H9 (cell line): ENCODE measurements at regions not wholly inside any gene's neighbourhood (a gene's known extent, or its start where the extent isn't known, plus 50 kb on each side); places are given as distances from the start of the nearest gene placed in this dataset.

Source experiments
- DNase-seq: peaks from one replicate; pipeline ENCODE4 v3.0.0-alpha.2; 2017
- H2AFZ ChIP-seq: one replicate; pipeline ENCODE4 v1.6.1; 2013; ENCODE audit warnings: mild to moderate bottlenecking, low read length, control low read depth, moderate library complexity
- H2AK5ac ChIP-seq: 2 replicates; pipeline ENCODE4 v1.6.1; 2013; ENCODE audit warnings: low read length, control low read depth, mixed read lengths; ENCODE audit not compliant: insufficient read length
- H2BK120ac ChIP-seq: one replicate; pipeline ENCODE4 v1.6.1; 2013; ENCODE audit warnings: low read depth, mild to moderate bottlenecking, low read length, control low read depth, inconsistent platforms; ENCODE audit not compliant: poor library complexity, severe bottlenecking
- H2BK12ac ChIP-seq: 2 replicates; pipeline ENCODE4 v1.6.1; 2013; ENCODE audit warnings: low read length, control low read depth, mixed read lengths, low read depth; ENCODE audit not compliant: insufficient read length
- H2BK15ac ChIP-seq: 2 replicates; pipeline ENCODE4 v1.6.1; 2013; ENCODE audit warnings: low read depth, low read length, control low read depth
- H2BK20ac ChIP-seq: one replicate; pipeline ENCODE4 v1.6.1; 2013; ENCODE audit warnings: low read depth, mild to moderate bottlenecking, low read length, control low read depth, inconsistent platforms; ENCODE audit not compliant: poor library complexity, severe bottlenecking
- H2BK5ac ChIP-seq: 2 replicates; pipeline ENCODE4 v1.6.1; 2013; ENCODE audit warnings: low read length, control low read depth, mixed read lengths; ENCODE audit not compliant: insufficient read length
- H3K14ac ChIP-seq: 2 replicates; pipeline ENCODE4 v1.6.1; 2013; ENCODE audit warnings: low read length, control low read depth; ENCODE audit not compliant: insufficient read depth
- H3K18ac ChIP-seq: 2 replicates; pipeline ENCODE4 v1.6.1; 2013; ENCODE audit warnings: low read depth, mild to moderate bottlenecking, mixed read lengths, low read length, control low read depth; ENCODE audit not compliant: insufficient read length
- H3K23ac ChIP-seq: 2 replicates; pipeline ENCODE4 v1.6.1; 2013; ENCODE audit warnings: low read length, control low read depth, mixed read lengths, low read depth; ENCODE audit not compliant: insufficient read length
- H3K23me2 ChIP-seq: 2 replicates; pipeline ENCODE4 v1.6.1; 2013; ENCODE audit warnings: low read depth, mild to moderate bottlenecking, mixed read lengths, low read length, control low read depth; ENCODE audit not compliant: insufficient read length, poor library complexity, severe bottlenecking
- H3K27ac ChIP-seq: 2 replicates; pipeline ENCODE4 v1.5.1; 2013; ENCODE audit warnings: low read length, control low read depth, mixed read lengths, low read depth; ENCODE audit not compliant: insufficient read length
- H3K27me3 ChIP-seq: 2 replicates; pipeline ENCODE4 v1.6.1; 2013; ENCODE audit warnings: low read length, control low read depth, inconsistent platforms; ENCODE audit not compliant: insufficient read depth
- H3K4ac ChIP-seq: 2 replicates; pipeline ENCODE4 v1.6.1; 2013; ENCODE audit warnings: low read depth, mild to moderate bottlenecking, control low read depth, inconsistent platforms, low read length, moderate library complexity
- H3K4me1 ChIP-seq: 2 replicates; pipeline ENCODE4 v1.6.1; 2013; ENCODE audit warnings: low read length, control low read depth, inconsistent platforms; ENCODE audit not compliant: insufficient read depth
- H3K4me2 ChIP-seq: 2 replicates; pipeline ENCODE4 v1.6.1; 2013; ENCODE audit warnings: low read length, control low read depth, mixed read lengths; ENCODE audit not compliant: insufficient read length, insufficient read depth
- H3K56ac ChIP-seq: 2 replicates; pipeline ENCODE4 v1.6.1; 2013; ENCODE audit warnings: low read depth, mild to moderate bottlenecking, mixed read lengths, low read length, control low read depth; ENCODE audit not compliant: insufficient read length
- H3K79me1 ChIP-seq: 2 replicates; pipeline ENCODE4 v1.6.1; 2013; ENCODE audit warnings: low read depth, mild to moderate bottlenecking, moderate library complexity, low read length, control low read depth, inconsistent platforms; ENCODE audit not compliant: insufficient read depth, poor library complexity, severe bottlenecking
- H3K79me2 ChIP-seq: 2 replicates; pipeline ENCODE4 v1.6.1; 2013; ENCODE audit warnings: low read length, control low read depth, inconsistent platforms; ENCODE audit not compliant: insufficient read depth
- H3K9ac ChIP-seq: 2 replicates; pipeline ENCODE4 v1.6.1; 2013; ENCODE audit warnings: low read length, control low read depth, mixed read lengths; ENCODE audit not compliant: insufficient read length; ENCODE audit errors: extremely low read depth
- H3K9me3 ChIP-seq: one replicate; pipeline ENCODE4 v1.6.1; 2013; ENCODE audit warnings: low read depth, low read length, inconsistent platforms; ENCODE audit not compliant: control insufficient read depth
- H3T11ph ChIP-seq: one replicate; pipeline ENCODE4 v1.6.1; 2013; ENCODE audit warnings: mild to moderate bottlenecking, low read length, control low read depth, inconsistent platforms
- H4K20me1 ChIP-seq: one replicate; pipeline ENCODE4 v1.6.1; 2013; ENCODE audit not compliant: control insufficient read depth, insufficient read length, insufficient read depth
- H4K5ac ChIP-seq: 2 replicates; pipeline ENCODE4 v1.6.1; 2013; ENCODE audit warnings: low read depth, mild to moderate bottlenecking, mixed read lengths, low read length, control low read depth; ENCODE audit not compliant: insufficient read length
- H4K8ac ChIP-seq: replicated peaks from 2 replicates; pipeline ENCODE4 v1.6.1; 2013; ENCODE audit warnings: low read length, control low read depth, mixed read lengths, low read depth; ENCODE audit not compliant: insufficient read length
- H4K91ac ChIP-seq: 2 replicates; pipeline ENCODE4 v1.6.1; 2013; ENCODE audit warnings: low read depth, mild to moderate bottlenecking, moderate library complexity, mixed read lengths, low read length, control low read depth; ENCODE audit not compliant: insufficient read length
- H3K27ac Mint-ChIP-seq, 3 experiments: 2 replicates in 2 of 3; 3 replicates in 1 of 3; pipeline ENCODE4 v1.8.0; 2020 to 2021; ENCODE audit warnings: mixed read lengths in 3 of 3, mild to moderate bottlenecking in 1 of 3, moderate library complexity in 1 of 3
- H3K27me3 Mint-ChIP-seq: 2 replicates; pipeline ENCODE4 v1.8.0; 2021; ENCODE audit warnings: low read depth, mild to moderate bottlenecking, moderate library complexity, mixed read lengths
- H3K36me3 Mint-ChIP-seq, 3 experiments: 2 replicates in 2 of 3; 3 replicates in 1 of 3; pipeline ENCODE4 v1.8.0; 2020 to 2021; ENCODE audit warnings: low read depth in 3 of 3, mixed read lengths in 3 of 3; ENCODE audit not compliant: insufficient read depth in 1 of 3
- H3K4me1 Mint-ChIP-seq, 2 experiments: 2 replicates each; pipeline ENCODE4 v1.8.0; 2020; ENCODE audit warnings: mixed read lengths in 2 of 2
- H3K4me3 Mint-ChIP-seq, 2 experiments: 2 replicates in 1 of 2; 3 replicates in 1 of 2; pipeline ENCODE4 v1.8.0; 2020 to 2021; ENCODE audit warnings: mild to moderate bottlenecking in 2 of 2, mixed read lengths in 2 of 2, moderate library complexity in 1 of 2
- H3K9me3 Mint-ChIP-seq, 2 experiments: 2 replicates in 1 of 2; 3 replicates in 1 of 2; pipeline ENCODE4 v1.8.0; 2020; ENCODE audit warnings: mild to moderate bottlenecking in 2 of 2, mixed read lengths in 2 of 2, moderate library complexity in 1 of 2
- WGBS: extraction: QIAGEN DNeasy Blood & Tissue Kit; methylation state at CpG from one replicate; pipeline ENCODE4 v1.1.7; 2013; ENCODE audit warnings: missing lambda C conversion rate, low lambda C conversion rate, mixed read lengths; ENCODE audit not compliant: insufficient read length; ENCODE audit errors: extremely low coverage; 5-methylcytosine and 5-hydroxymethylcytosine counted together
- TF ChIP-seq, protein P1 (sequence below): fragments of 200-600 bp; sonication (generic); conservative IDR thresholded peaks from 3 replicates; pipeline ENCODE4 v1.8.0; 2021; ENCODE audit warnings: antibody characterized with exemption, mild to moderate bottlenecking

DNA sequence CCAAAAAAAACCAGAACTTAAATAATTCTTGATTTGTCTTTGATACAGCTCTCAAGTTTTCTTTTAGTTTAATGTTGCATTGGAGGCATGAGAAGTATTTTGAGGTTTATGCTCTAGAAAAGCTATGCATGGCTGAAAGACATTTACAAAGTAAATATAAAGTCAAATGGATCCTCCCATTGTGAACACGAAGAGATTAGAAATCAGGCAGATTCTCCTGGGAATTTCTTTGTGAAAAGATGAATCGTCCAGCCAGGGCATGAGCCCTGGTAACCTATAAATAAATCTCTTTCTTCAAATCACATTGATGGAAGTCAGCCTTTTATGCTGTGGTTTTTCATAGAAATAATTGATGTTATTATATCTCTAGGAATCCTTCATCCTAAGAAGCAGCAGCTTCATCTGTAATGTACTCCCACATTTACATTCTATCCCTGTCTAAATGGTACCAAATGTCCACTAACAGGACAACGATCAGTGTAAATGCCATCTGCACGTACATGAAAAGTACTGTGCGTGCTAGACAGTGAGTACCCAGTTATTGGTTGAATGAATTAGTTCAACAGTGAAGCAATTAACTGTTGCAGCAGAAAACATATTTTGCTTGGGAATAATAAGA lies 143.6 kb downstream of the ALDH8A1 start:
- Mint-ChIP-seq H3K4me1 (no peaks in the 10 kb centered on the region), H3K27me3 (no peaks in the 10 kb centered on the region), H3K27ac (no peak overlapping the region), H3K4me3 (no peak overlapping the region), H3K36me3 (no peaks in the 10 kb centered on the region), H3K9me3 (no peaks in the 10 kb centered on the region)
- Histone ChIP-seq H2BK15ac (no peak overlapping the region), H3K56ac (no peak overlapping the region), H3K27me3 (no peaks in the 10 kb centered on the region), H2AFZ (no peak overlapping the region), H4K20me1 (no peaks in the 10 kb centered on the region), H2BK5ac (no peak overlapping the region), H3K27ac (no peak overlapping the region), H3K4me2 (no peak overlapping the region), H3K79me1 (no peaks in the 10 kb centered on the region), H3K14ac (no peak overlapping the region), H3T11ph (no peak overlapping the region), H4K91ac (no peak overlapping the region), H3K9ac (no peak overlapping the region), H3K4ac (no peak overlapping the region), H2BK20ac (no peak overlapping the region), H3K4me1 (no peaks in the 10 kb centered on the region), H2BK120ac (no peak overlapping the region), H3K23ac (no peak overlapping the region), H3K9me3 (no peaks in the 10 kb centered on the region), H2AK5ac (no peak overlapping the region), H3K18ac (no peak overlapping the region), H3K79me2 (no peaks in the 10 kb centered on the region), H2BK12ac (no peak overlapping the region), H4K8ac (no peak overlapping the region), H3K23me2 (no peaks in the 10 kb centered on the region), H4K5ac (no peak overlapping the region)
- no CpG with 5 or more reads among the region's 5 CpGs for WGBS
- no peak for DNase-seq
- TF ChIP-seq, protein P1, sequence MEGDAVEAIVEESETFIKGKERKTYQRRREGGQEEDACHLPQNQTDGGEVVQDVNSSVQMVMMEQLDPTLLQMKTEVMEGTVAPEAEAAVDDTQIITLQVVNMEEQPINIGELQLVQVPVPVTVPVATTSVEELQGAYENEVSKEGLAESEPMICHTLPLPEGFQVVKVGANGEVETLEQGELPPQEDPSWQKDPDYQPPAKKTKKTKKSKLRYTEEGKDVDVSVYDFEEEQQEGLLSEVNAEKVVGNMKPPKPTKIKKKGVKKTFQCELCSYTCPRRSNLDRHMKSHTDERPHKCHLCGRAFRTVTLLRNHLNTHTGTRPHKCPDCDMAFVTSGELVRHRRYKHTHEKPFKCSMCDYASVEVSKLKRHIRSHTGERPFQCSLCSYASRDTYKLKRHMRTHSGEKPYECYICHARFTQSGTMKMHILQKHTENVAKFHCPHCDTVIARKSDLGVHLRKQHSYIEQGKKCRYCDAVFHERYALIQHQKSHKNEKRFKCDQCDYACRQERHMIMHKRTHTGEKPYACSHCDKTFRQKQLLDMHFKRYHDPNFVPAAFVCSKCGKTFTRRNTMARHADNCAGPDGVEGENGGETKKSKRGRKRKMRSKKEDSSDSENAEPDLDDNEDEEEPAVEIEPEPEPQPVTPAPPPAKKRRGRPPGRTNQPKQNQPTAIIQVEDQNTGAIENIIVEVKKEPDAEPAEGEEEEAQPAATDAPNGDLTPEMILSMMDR = no peak
